ENCODE measurements at regions not wholly inside any gene's neighbourhood (a gene's known extent, or its start where the extent isn't known, plus 50 kb on each side); places are given as distances from the start of the nearest gene placed in this dataset.

DNA sequence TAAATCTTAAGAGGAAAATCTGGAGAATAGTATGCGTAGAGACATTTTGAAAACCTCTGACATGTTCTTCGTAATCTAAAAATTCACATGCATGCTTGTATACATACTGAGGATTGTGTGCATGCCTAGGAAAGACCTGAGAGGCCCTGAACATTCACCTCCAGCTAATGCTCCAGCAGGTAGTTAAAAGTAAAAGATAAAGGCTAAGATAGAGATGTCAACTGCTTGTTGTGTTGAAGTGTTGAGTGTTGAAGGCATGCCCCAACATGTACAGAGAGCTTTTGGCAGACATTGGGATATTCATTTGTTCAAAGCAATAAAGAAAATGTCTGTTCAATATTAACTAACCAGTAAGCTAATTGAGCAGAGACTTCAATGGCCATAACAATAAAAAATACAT, 118.6 kb upstream of the SYT1 start:
- no peak overlapping the region for H3K27ac Mint-ChIP-seq
- H3K27me3 Mint-ChIP-seq = no peaks in the 10 kb centered on the region
- H3K9me3 Mint-ChIP-seq = peaks cover 10% of the 10 kb centered on the region
- TF ChIP-seq, protein P1, sequence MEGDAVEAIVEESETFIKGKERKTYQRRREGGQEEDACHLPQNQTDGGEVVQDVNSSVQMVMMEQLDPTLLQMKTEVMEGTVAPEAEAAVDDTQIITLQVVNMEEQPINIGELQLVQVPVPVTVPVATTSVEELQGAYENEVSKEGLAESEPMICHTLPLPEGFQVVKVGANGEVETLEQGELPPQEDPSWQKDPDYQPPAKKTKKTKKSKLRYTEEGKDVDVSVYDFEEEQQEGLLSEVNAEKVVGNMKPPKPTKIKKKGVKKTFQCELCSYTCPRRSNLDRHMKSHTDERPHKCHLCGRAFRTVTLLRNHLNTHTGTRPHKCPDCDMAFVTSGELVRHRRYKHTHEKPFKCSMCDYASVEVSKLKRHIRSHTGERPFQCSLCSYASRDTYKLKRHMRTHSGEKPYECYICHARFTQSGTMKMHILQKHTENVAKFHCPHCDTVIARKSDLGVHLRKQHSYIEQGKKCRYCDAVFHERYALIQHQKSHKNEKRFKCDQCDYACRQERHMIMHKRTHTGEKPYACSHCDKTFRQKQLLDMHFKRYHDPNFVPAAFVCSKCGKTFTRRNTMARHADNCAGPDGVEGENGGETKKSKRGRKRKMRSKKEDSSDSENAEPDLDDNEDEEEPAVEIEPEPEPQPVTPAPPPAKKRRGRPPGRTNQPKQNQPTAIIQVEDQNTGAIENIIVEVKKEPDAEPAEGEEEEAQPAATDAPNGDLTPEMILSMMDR (conservative IDR thresholded peaks at IDR 0.05) = no peak
- no peaks in the 10 kb centered on the region for H3K4me1 Mint-ChIP-seq (ENCODE audit: unreplicated experiment)
- H3K36me3 Mint-ChIP-seq = no peaks in the 10 kb centered on the region
- DNase-seq (ENCODE audit: extremely low spot score, unreplicated experiment) = no peak
- H3K4me3 Mint-ChIP-seq = no peak overlapping the region

DNA sequence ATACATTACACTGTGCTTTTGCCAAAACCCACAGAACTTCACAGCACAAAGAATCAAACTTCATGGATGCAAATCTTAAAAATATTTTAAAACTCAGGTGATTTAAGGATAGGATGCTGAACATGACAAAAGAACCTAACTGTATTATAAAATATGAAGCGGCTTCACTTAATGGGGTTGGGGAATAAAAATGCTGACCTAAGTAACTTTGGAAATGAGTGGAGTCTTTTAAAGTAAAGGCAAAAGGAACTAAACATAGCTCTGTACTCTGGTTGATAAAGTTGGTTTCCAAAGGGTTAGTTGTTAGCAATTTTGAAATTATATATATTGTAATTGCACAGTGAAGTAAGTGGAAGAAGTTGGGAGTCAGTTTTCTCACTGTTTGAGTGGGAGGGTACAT, 111.5 kb upstream of the SYT1 start:
- DNase-seq (ENCODE audit: extremely low spot score, unreplicated experiment) = no peak
- Mint-ChIP-seq H3K9me3 (peaks cover 6% of the 10 kb centered on the region), H3K27me3 (no peaks in the 10 kb centered on the region), H3K4me3 (no peak overlapping the region), H3K27ac (no peak overlapping the region), H3K36me3 (no peaks in the 10 kb centered on the region), H3K4me1 (ENCODE audit: unreplicated experiment) (no peaks in the 10 kb centered on the region)
- TF ChIP-seq, protein P1 (conservative IDR thresholded peaks at IDR 0.05) = no peak

DNA sequence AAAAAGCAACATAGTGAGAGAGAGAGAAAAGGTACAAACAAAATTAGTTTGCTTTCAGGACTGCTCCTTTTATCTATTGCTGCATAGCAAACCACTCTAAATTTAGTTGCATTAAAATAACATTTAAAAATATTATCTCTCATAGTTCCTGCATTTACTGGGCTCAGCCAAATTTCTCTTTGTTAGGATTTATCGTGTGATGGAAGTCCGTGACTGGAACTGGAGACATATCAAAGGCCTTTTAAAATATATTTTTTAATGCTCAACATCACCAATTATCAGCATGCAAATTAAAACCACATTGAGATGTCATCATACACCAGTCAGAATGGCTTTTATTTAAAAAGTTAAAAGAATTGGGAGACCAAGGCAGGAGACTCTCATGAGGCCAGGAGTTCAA, 107.6 kb upstream of the SYT1 start:
- DNase-seq (ENCODE audit: extremely low spot score, unreplicated experiment) = no peak
- Mint-ChIP-seq H3K27ac (no peak overlapping the region), H3K36me3 (no peaks in the 10 kb centered on the region), H3K9me3 (peaks cover 11% of the 10 kb centered on the region), H3K4me1 (ENCODE audit: unreplicated experiment) (no peaks in the 10 kb centered on the region), H3K4me3 (no peak overlapping the region), H3K27me3 (no peaks in the 10 kb centered on the region)
- TF ChIP-seq, protein P1 (conservative IDR thresholded peaks at IDR 0.05) = no peak

DNA sequence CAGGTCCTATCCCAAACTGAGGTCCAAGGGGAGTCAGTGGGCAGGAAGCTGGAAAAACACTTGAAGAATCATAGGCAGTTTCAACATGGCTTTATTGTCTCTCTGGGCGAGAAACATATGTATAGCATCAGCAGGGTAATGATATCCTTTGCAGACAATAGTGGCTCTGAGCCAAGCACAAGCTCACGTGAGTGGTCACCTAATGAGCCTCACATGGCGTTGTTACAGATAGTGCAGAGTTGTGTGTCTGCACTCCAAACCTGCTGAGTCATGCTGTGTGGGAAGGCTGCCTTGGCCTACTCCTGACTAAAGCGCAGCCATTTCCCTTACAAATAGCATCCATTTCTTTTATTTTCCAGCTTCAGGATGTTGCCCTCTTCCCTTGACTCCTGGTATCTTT, 105.2 kb upstream of the SYT1 start:
- TF ChIP-seq, protein P1 (conservative IDR thresholded peaks at IDR 0.05) = no peak
- Mint-ChIP-seq H3K4me3 (no peak overlapping the region), H3K9me3 (peaks cover 8% of the 10 kb centered on the region), H3K27ac (no peak overlapping the region), H3K27me3 (no peaks in the 10 kb centered on the region), H3K36me3 (no peaks in the 10 kb centered on the region), H3K4me1 (ENCODE audit: unreplicated experiment) (no peaks in the 10 kb centered on the region)
- no peak for DNase-seq (ENCODE audit: extremely low spot score, unreplicated experiment)

DNA sequence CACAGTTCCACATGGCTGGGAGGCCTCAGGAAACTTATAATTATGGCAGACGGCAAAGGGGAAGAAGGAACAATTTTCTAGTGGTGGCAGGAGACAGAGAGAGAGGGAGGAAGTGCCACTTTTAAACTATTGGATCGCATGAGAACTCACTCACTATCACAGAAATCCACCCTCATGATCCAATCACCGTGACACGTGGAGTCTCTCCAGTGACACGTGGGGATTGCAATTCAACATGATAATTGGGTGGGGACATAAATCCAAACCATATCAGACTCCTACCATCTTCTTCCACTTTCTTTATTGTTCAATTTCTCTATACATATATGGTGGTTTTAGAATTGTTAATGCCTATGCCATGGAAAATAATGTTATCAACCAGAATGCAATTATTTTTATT, 103.7 kb upstream of the SYT1 start:
- TF ChIP-seq, protein P1 (conservative IDR thresholded peaks at IDR 0.05) = no peak
- Mint-ChIP-seq H3K4me1 (ENCODE audit: unreplicated experiment) (no peaks in the 10 kb centered on the region), H3K36me3 (no peaks in the 10 kb centered on the region), H3K9me3 (peaks cover 5% of the 10 kb centered on the region), H3K27me3 (no peaks in the 10 kb centered on the region), H3K27ac (no peak overlapping the region), H3K4me3 (no peak overlapping the region)
- no peak for DNase-seq (ENCODE audit: extremely low spot score, unreplicated experiment)

DNA sequence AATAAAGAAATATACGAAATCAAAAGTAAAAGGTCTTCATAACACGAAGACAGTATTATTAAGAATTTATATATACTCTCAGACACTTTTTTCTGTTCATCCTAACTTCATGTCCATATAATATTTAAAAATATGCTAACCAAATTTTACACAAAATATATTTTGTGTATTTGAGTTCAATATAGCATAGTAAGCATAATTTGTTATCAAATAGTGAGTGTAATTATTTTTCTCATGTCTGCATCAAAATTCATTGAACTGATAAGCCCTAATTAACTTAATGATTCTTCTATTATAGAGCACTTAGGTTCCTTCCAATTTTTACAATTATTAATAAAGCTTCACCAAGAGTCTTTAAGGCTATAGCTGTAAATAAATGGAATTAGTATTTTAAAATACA, 99.7 kb upstream of the SYT1 start:
- no peak overlapping the region for H3K27ac Mint-ChIP-seq
- H3K4me3 Mint-ChIP-seq = no peak overlapping the region
- peaks cover 5% of the 10 kb centered on the region for H3K9me3 Mint-ChIP-seq
- no peak for DNase-seq (ENCODE audit: extremely low spot score, unreplicated experiment)
- H3K36me3 Mint-ChIP-seq = no peaks in the 10 kb centered on the region
- TF ChIP-seq, protein P1 (conservative IDR thresholded peaks at IDR 0.05) = no peak
- no peaks in the 10 kb centered on the region for H3K27me3 Mint-ChIP-seq
- H3K4me1 Mint-ChIP-seq (ENCODE audit: unreplicated experiment) = no peaks in the 10 kb centered on the region

Measured in type B pancreatic cell (in vitro differentiated cells).